Caco-2 (cell line): ENCODE measurements at regions not wholly inside any gene's neighbourhood (a gene's known extent, or its start where the extent isn't known, plus 50 kb on each side); places are given as distances from the start of the nearest gene placed in this dataset.

Experiments used
- BruUV-seq: library from RNA; stranded (reverse); fragments of 400-500 nt; replicated peaks from 2 replicates; lab custom pipeline; 2021; lab: Mats Ljungman, UMichigan
- CTCF ChIA-PET: fragments of 300-600 bp; sonication (Branson Sonifier 250); formaldehyde crosslinking; loops from one replicate; lab custom pipeline; 2022; ENCODE audit warnings: antibody characterized with exemption; lab: Charles Lee
- POLR2A ChIA-PET: fragments of 300-600 bp; sonication (Branson Sonifier 250); formaldehyde crosslinking; loops from one replicate; lab custom pipeline; 2022; ENCODE audit warnings: antibody characterized with exemption; lab: Charles Lee
- DNase-seq, 2 experiments: peaks; one replicate each; pipeline versions ENCODE4 v3.0.0 to v3.0.0-alpha.2; 2020 to 2022
- H3K27me3 ChIP-seq: replicated peaks from 2 replicates; pipeline ENCODE4 v1.6.0; 2011; ENCODE audit warnings: low read length; ENCODE audit not compliant: control insufficient read depth, insufficient read depth
- H3K36me3 ChIP-seq: 2 replicates; pipeline ENCODE4 v1.5.1; 2011; ENCODE audit warnings: low read length; ENCODE audit not compliant: control insufficient read depth, insufficient read depth
- H3K4me1 ChIP-seq: fragments of 250-450 bp; sonication (Bioruptor Pico); 2 replicates; pipeline ENCODE4 v1.5.1; 2020; ENCODE audit warnings: mild to moderate bottlenecking
- H3K4me3 ChIP-seq: 2 replicates; pipeline ENCODE4 v1.5.1; 2011; ENCODE audit warnings: low read depth, mild to moderate bottlenecking, control low read depth, low read length
- H3K9me3 ChIP-seq: fragments of 250-450 bp; sonication (Bioruptor Pico); 2 replicates; pipeline ENCODE4 v1.5.1; 2020; ENCODE audit warnings: mild to moderate bottlenecking, moderate library complexity
- H3K27ac Mint-ChIP-seq: one replicate; pipeline ENCODE4 v1.8.0; 2022; ENCODE audit warnings: mixed read lengths; ENCODE audit not compliant: unreplicated experiment
- H3K27me3 Mint-ChIP-seq: one replicate; pipeline ENCODE4 v1.8.0; 2022; ENCODE audit warnings: mixed read lengths; ENCODE audit not compliant: insufficient read depth, unreplicated experiment
- H3K36me3 Mint-ChIP-seq: one replicate; pipeline ENCODE4 v1.8.0; 2022; ENCODE audit warnings: mild to moderate bottlenecking, mixed read lengths; ENCODE audit not compliant: insufficient read depth, unreplicated experiment
- H3K4me1 Mint-ChIP-seq: one replicate; pipeline ENCODE4 v1.8.0; 2022; ENCODE audit warnings: low read depth, mixed read lengths; ENCODE audit not compliant: unreplicated experiment
- H3K4me3 Mint-ChIP-seq: one replicate; pipeline ENCODE4 v1.8.0; 2022; ENCODE audit warnings: mild to moderate bottlenecking, moderate library complexity, mixed read lengths; ENCODE audit not compliant: unreplicated experiment
- H3K9me3 Mint-ChIP-seq: one replicate; pipeline ENCODE4 v1.8.0; 2022; ENCODE audit warnings: mixed read lengths; ENCODE audit not compliant: unreplicated experiment
- intact Hi-C: fragments of 100-400 bp; cut with micrococcal nuclease; formaldehyde crosslinking; loops from one replicate; pipeline ENCODE4 v1.10.0; 2022; ENCODE audit not compliant: unreplicated experiment
- TF ChIP-seq, protein P1 (sequence below), 2 experiments: fragments of 200-600 bp in 1 of 2; IDR thresholded peaks; 1 replicate in 1 of 2; 2 replicates in 1 of 2; pipeline versions ENCODE4 v1.5.1 to v1.8.0; 2011 to 2022; ENCODE audit warnings: antibody characterized with exemption in 1 of 2, control low read depth in 1 of 2, inconsistent platforms in 1 of 2, low read depth in 1 of 2, low read length in 1 of 2, mild to moderate bottlenecking in 1 of 2, moderate library complexity in 1 of 2; ENCODE audit not compliant: insufficient read depth in 1 of 2, severe bottlenecking in 1 of 2, unreplicated experiment in 1 of 2

DNA sequence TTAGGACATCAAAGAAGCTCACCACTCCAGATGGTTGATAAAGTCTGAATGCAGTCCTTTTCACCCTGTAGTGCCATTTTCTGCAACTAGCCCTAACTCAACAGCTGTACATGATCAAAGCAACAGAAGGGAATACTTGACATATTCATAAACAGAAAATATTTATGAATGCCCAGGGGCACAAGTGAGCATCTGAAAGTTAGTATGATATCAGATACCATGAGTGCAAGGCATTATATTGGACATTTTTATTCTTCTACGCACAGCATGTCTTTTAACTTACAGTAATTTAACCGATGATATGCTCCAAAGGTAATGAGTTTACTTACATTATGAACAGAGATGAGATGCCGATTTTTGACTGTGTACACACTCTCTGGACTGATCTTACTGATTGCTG, 142.0 kb downstream of the MCHR2 start:
- no peak overlapping the region for H3K4me3 ChIP-seq
- Mint-ChIP-seq H3K4me1 (no peaks in the 10 kb centered on the region), H3K9me3 (peaks cover 9% of the 10 kb centered on the region), H3K36me3 (no peaks in the 10 kb centered on the region), H3K27ac (no peak overlapping the region), H3K4me3 (no peak overlapping the region), H3K27me3 (peaks cover 27% of the 10 kb centered on the region)
- TF ChIP-seq, protein P1, sequence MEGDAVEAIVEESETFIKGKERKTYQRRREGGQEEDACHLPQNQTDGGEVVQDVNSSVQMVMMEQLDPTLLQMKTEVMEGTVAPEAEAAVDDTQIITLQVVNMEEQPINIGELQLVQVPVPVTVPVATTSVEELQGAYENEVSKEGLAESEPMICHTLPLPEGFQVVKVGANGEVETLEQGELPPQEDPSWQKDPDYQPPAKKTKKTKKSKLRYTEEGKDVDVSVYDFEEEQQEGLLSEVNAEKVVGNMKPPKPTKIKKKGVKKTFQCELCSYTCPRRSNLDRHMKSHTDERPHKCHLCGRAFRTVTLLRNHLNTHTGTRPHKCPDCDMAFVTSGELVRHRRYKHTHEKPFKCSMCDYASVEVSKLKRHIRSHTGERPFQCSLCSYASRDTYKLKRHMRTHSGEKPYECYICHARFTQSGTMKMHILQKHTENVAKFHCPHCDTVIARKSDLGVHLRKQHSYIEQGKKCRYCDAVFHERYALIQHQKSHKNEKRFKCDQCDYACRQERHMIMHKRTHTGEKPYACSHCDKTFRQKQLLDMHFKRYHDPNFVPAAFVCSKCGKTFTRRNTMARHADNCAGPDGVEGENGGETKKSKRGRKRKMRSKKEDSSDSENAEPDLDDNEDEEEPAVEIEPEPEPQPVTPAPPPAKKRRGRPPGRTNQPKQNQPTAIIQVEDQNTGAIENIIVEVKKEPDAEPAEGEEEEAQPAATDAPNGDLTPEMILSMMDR (IDR thresholded peaks at IDR 0.05; ENCODE audit: insufficient read depth in 1 of 2, low read depth in 1 of 2, low read length in 1 of 2, severe bottlenecking in 1 of 2, unreplicated experiment in 1 of 2), result no peak
- no peaks in the 10 kb centered on the region for H3K9me3 ChIP-seq
- no peak for DNase-seq
- ChIA-PET CTCF (no interaction called here), POLR2A (no interaction called here)
- BruUV-seq, result no TSS peak
- no peaks in the 10 kb centered on the region for H3K27me3 ChIP-seq
- H3K4me1 ChIP-seq, result no peaks in the 10 kb centered on the region
- intact Hi-C loops, result no loop called here
- no peaks in the 10 kb centered on the region for H3K36me3 ChIP-seq

DNA sequence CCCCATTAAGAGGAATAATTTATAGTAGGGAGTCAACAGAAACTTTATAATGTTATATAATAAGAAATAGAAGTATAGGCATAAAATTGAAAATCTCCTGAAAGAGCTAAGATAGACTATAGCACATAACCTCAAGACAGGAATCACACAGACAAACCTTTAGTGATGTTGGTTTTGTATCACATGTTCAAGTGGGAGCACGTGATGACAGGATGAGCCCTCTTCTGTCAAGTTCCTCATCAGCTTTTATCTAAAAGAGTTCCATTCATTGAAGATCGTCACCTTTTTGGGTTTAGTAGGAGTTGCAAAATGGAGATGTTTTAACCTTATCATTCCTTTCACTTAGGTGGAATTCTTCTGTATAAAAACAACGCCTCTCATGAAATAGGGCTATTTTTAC, 127.0 kb downstream of the MCHR2 start:
- ChIA-PET POLR2A (no interaction called here), CTCF (interaction anchor here (0.8 to 1.1 kb wide), 2 partner anchors 38 to 42 kb away, joined by 3 read pairs; no protein-coding TSS in a partner anchor)
- Mint-ChIP-seq H3K36me3 (no peaks in the 10 kb centered on the region), H3K4me1 (no peaks in the 10 kb centered on the region), H3K27ac (no peak overlapping the region), H3K9me3 (no peaks in the 10 kb centered on the region), H3K27me3 (peaks cover 12% of the 10 kb centered on the region), H3K4me3 (no peak overlapping the region)
- intact Hi-C loops, result loop anchor here (10.0 kb wide), 1 partner anchor 788 kb away; no protein-coding TSS in a partner anchor
- no peak for DNase-seq
- Histone ChIP-seq H3K36me3 (no peaks in the 10 kb centered on the region), H3K9me3 (no peaks in the 10 kb centered on the region), H3K27me3 (peaks cover 2% of the 10 kb centered on the region; the same call in 1 of the 2 replicates), H3K4me1 (no peaks in the 10 kb centered on the region), H3K4me3 (no peak overlapping the region)
- BruUV-seq, result no TSS peak
- TF ChIP-seq, protein P1 (IDR thresholded peaks at IDR 0.05; ENCODE audit: insufficient read depth in 1 of 2, low read depth in 1 of 2, low read length in 1 of 2, severe bottlenecking in 1 of 2, unreplicated experiment in 1 of 2), result no peak

DNA sequence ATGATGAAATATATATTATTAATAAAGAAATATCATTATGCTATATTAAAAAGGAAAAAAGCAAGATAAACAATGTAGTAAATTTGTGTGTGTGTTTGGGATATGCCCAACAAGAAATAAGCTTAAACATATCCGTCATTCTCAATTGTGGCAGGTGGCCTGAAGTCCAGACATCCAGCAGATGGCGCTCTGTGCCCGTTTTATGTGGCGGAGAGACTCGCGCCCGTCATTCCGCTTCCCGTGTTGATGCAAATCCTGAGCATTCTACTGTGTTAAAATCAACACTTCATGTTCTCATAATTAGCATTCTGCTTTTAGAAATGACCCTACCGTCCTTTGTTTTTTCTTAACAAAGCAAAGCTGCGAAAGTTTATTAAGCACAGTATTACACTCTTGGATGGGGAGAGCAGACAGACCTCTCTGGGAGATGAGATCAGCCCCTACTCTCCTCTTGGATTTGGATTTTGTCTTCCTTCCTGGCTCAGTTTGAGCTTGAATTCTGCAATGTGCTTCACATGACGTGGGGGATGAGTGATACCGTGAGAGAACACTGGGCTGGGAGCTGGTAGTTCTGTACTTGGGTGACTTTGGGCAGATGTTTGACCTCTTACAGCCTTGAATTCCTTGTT, 125.8 kb downstream of the MCHR2 start:
- Histone ChIP-seq H3K36me3 (no peaks in the 10 kb centered on the region), H3K9me3 (no peaks in the 10 kb centered on the region), H3K4me1 (no peaks in the 10 kb centered on the region), H3K27me3 (peaks cover 2% of the 10 kb centered on the region; the same call in 1 of the 2 replicates), H3K4me3 (no peak overlapping the region)
- H3K27ac Mint-ChIP-seq, result no peak overlapping the region
- DNase-seq, result peak; percentile 56 to 76
- H3K36me3 Mint-ChIP-seq, result no peaks in the 10 kb centered on the region
- CTCF ChIA-PET, result interaction anchor here (0.6 to 2.8 kb wide), 6 partner anchors 38 to 401 kb away, joined by 3 to 17 read pairs (median 4); no protein-coding TSS in a partner anchor
- TF ChIP-seq, protein P1 (IDR thresholded peaks at IDR 0.05; ENCODE audit: insufficient read depth in 1 of 2, low read depth in 1 of 2, low read length in 1 of 2, severe bottlenecking in 1 of 2, unreplicated experiment in 1 of 2), result peak; percentile 85 to 87
- no peak overlapping the region for H3K4me3 Mint-ChIP-seq
- no peaks in the 10 kb centered on the region for H3K4me1 Mint-ChIP-seq
- intact Hi-C loops, result loop anchor here (1.0 to 10.0 kb wide), 4 partner anchors 37 to 787 kb away; no protein-coding TSS in a partner anchor
- POLR2A ChIA-PET, result no interaction called here
- peaks cover 12% of the 10 kb centered on the region for H3K27me3 Mint-ChIP-seq
- no peaks in the 10 kb centered on the region for H3K9me3 Mint-ChIP-seq
- BruUV-seq, result no TSS peak
